Brain microvascular endothelial cell (primary cell): ENCODE measurements at regions not wholly inside any gene's neighbourhood (a gene's known extent, or its start where the extent isn't known, plus 50 kb on each side); places are given as distances from the start of the nearest gene placed in this dataset.

Source experiments
- DNase-seq: peaks from one replicate; pipeline ENCODE4 v3.0.0-alpha.2; 2020
- H3K27ac ChIP-seq: fragments of 250-450 bp; sonication (Bioruptor Pico); 2 replicates; pipeline ENCODE4 v1.5.1; 2020; ENCODE audit warnings: mild to moderate bottlenecking, moderate library complexity
- H3K27me3 ChIP-seq: fragments of 250-450 bp; sonication (Bioruptor Pico); replicated peaks from 2 replicates; pipeline ENCODE4 v1.5.1; 2020; ENCODE audit warnings: mild to moderate bottlenecking
- H3K36me3 ChIP-seq: fragments of 250-450 bp; sonication (Bioruptor Pico); replicated peaks from 2 replicates; pipeline ENCODE4 v1.5.1; 2020; ENCODE audit warnings: mild to moderate bottlenecking
- H3K4me3 ChIP-seq: 2 replicates; pipeline ENCODE4 v1.5.1; 2011; ENCODE audit warnings: low read depth, mild to moderate bottlenecking, control low read depth, low read length, moderate library complexity
- in situ Hi-C: cut with HindIII; loops from 2 replicates; pipeline ENCODE4 v1.10.0; 2017; ENCODE audit warnings: low sequenced_read_pairs, low pct_ligation_motif_present
- TF ChIP-seq, protein P1 (sequence below): IDR thresholded peaks from 2 replicates; pipeline ENCODE4 v1.5.1; 2011; ENCODE audit warnings: low read depth, mild to moderate bottlenecking, moderate library complexity, low read length, control low read depth, inconsistent platforms; ENCODE audit errors: missing control alignments

DNA sequence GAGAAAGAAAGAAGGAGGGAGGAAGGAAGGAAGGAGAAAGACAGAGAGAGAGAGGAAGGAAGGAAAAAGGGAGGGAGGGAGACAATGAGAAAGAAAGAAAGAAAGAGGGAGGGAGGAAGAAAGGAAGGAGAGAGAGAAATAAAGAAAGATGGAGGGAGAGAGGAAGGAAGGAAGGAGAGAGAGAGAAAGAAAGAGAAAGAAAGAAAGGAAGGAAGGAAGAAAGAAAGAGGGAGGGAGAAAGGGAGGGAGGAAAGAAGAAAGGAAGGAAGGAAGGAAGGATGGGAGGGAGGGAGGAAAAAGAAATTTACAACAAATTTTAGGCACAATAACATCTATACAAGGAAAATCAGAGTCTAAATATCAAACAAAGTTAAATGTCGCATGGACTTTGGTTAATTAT lies 332.6 kb upstream of the KLF6 start:
- TF ChIP-seq, protein P1, sequence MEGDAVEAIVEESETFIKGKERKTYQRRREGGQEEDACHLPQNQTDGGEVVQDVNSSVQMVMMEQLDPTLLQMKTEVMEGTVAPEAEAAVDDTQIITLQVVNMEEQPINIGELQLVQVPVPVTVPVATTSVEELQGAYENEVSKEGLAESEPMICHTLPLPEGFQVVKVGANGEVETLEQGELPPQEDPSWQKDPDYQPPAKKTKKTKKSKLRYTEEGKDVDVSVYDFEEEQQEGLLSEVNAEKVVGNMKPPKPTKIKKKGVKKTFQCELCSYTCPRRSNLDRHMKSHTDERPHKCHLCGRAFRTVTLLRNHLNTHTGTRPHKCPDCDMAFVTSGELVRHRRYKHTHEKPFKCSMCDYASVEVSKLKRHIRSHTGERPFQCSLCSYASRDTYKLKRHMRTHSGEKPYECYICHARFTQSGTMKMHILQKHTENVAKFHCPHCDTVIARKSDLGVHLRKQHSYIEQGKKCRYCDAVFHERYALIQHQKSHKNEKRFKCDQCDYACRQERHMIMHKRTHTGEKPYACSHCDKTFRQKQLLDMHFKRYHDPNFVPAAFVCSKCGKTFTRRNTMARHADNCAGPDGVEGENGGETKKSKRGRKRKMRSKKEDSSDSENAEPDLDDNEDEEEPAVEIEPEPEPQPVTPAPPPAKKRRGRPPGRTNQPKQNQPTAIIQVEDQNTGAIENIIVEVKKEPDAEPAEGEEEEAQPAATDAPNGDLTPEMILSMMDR, result no peak
- no peaks in the 10 kb centered on the region for H3K27me3 ChIP-seq
- no peaks in the 10 kb centered on the region for H3K36me3 ChIP-seq
- H3K27ac ChIP-seq, result no peak overlapping the region
- DNase-seq, result no peak
- in situ Hi-C loops, result no loop called here
- H3K4me3 ChIP-seq, result no peak overlapping the region

DNA sequence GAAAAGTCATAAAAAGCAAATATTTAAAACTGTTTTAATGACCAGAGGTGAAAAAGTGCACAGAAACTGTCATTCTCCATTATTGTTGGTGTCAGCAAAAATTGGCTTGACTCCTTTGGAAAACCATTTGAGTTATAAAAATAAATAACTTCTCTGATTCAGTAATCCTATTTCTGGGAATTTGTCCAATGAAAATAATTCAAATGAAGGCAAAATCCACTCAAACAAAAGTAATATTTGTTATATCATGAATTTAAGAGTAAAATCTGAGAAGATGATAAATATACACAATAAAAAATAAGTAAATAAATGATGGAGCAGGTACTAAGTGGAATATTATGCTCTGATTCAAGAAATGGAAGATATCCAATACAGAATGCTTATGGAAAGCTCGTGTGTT lies 326.6 kb upstream of the KLF6 start:
- no peaks in the 10 kb centered on the region for H3K27me3 ChIP-seq
- in situ Hi-C loops, result no loop called here
- no peak overlapping the region for H3K27ac ChIP-seq
- TF ChIP-seq, protein P1, result no peak
- H3K36me3 ChIP-seq, result no peaks in the 10 kb centered on the region
- no peak for DNase-seq
- H3K4me3 ChIP-seq, result no peak overlapping the region

DNA sequence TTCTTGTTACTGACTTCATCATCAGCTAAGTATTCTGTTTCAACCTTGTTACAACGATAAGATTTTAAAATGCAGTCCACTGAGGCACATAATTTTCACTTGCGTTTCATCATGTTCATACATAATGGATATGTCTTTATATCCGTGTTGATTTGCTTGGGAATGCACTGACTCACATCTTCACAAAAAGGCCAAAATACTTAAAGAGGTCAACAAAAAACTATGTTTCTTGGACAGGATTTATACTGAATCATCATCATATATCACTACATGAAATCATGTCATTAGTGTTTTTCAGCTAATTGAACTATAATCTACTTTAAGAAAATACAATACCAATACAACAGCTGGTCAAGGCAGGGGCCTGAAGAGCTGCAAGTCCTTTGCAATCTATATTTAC lies 324.5 kb upstream of the KLF6 start:
- no peak for DNase-seq
- no peaks in the 10 kb centered on the region for H3K27me3 ChIP-seq
- H3K36me3 ChIP-seq, result no peaks in the 10 kb centered on the region
- TF ChIP-seq, protein P1, result no peak
- in situ Hi-C loops, result no loop called here
- H3K4me3 ChIP-seq, result no peak overlapping the region
- H3K27ac ChIP-seq, result no peak overlapping the region

DNA sequence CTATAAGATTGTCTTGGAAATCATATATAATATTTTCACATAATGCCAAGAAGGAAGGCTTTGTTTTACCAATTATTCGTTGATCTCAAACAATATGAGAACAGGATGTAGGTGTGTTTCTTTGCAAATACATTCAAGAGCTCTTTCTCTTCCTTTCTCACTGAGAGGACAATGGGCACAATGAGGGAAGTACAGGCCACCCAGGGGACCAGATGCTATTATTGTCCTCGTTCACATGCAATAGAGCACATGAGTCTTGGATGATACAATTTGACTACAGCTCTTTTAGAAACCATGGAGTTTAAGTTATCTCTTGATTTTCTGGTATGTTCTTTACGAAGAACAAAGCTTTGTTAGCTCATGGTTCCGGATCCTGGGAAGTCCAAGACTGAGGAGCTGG lies 323.7 kb upstream of the KLF6 start:
- TF ChIP-seq, protein P1, result no peak
- no peaks in the 10 kb centered on the region for H3K36me3 ChIP-seq
- no peaks in the 10 kb centered on the region for H3K27me3 ChIP-seq
- H3K4me3 ChIP-seq, result no peak overlapping the region
- in situ Hi-C loops, result no loop called here
- no peak overlapping the region for H3K27ac ChIP-seq
- no peak for DNase-seq

DNA sequence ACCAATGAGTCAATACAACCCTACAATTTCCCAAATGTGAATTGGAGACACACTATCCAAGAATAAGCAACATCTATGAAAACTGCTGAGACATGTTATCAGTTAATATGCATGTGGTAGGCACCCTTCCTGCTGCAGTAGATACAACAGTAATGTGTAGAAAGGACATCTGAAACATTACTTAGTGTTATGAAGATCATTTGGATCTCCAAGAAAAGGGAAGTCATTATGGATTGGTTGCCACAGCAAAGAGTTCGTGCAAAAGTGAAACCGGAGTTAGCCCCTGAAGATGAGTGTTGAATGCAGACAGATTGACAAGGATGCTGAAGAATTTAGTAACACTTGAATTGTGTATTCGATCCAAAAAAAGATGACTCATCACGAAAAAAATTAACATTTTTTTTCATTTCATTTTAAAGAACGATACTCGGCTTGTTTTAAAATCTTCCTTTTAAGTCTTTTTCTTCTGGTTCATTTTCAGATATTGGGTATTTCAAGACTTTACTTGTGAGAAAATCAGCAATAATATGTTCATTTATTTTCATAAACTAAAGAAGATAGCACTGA lies 322.4 kb upstream of the KLF6 start:
- in situ Hi-C loops, result no loop called here
- no peak overlapping the region for H3K4me3 ChIP-seq
- no peaks in the 10 kb centered on the region for H3K27me3 ChIP-seq
- no peaks in the 10 kb centered on the region for H3K36me3 ChIP-seq
- TF ChIP-seq, protein P1, result no peak
- H3K27ac ChIP-seq, result no peak overlapping the region
- no peak for DNase-seq

DNA sequence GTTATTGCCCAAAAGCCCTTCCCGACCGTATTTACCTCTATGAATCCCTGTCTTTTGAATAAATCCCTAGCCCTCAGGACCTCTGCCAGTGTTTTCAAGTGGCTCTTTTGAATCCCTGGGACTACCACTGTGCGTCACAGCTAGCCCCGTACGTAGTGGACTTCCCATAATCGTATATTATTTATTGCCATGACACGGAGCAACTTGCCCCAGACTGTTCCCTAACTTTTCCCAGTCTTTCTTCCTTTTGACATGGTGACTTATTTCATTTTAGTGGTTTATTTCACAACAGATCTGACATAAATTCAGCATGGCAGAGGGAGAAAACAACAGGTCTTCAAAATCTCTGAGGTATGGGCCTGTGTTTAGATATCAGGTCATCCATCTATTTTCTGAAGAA lies 318.6 kb upstream of the KLF6 start:
- H3K27ac ChIP-seq, result no peak overlapping the region
- no peak for DNase-seq
- no peaks in the 10 kb centered on the region for H3K36me3 ChIP-seq
- in situ Hi-C loops, result no loop called here
- H3K27me3 ChIP-seq, result no peaks in the 10 kb centered on the region
- H3K4me3 ChIP-seq, result no peak overlapping the region
- TF ChIP-seq, protein P1, result no peak
